Esophagus muscularis mucosa (tissue), 4 donors: ENCODE measurements at regions not wholly inside any gene's neighbourhood (a gene's known extent, or its start where the extent isn't known, plus 50 kb on each side); places are given as distances from the start of the nearest gene placed in this dataset.

ENCODE experiments used
- DNase-seq: peaks from one replicate; pipeline ENCODE4 v3.0.0-alpha.2; 2017; ENCODE audit errors: extremely low spot score
- H3K27ac ChIP-seq, 4 donors: fragments of 200-600 bp; sonication (generic); replicated peaks in 1 of 4; 1 replicate in 3 of 4; 2 replicates in 1 of 4; pipeline ENCODE4 v1.5.1; 2016 to 2019; ENCODE audit warnings: mild to moderate bottlenecking in 1 of 4
- H3K27me3 ChIP-seq, 4 donors: fragments of 200-600 bp; sonication (generic); one replicate each; pipeline versions ENCODE4 v1.5.1 to v1.6.0; 2016 to 2019
- H3K36me3 ChIP-seq, 4 donors: fragments of 200-600 bp; sonication (generic); one replicate each; pipeline ENCODE4 v1.5.1; 2016 to 2019
- H3K4me1 ChIP-seq, 4 donors: fragments of 200-600 bp; sonication (generic); one replicate each; pipeline ENCODE4 v1.5.1; 2016 to 2019
- H3K4me3 ChIP-seq, 4 donors: fragments of 200-600 bp; sonication (generic); 1 replicate in 2 of 4; 2 replicates in 2 of 4; pipeline ENCODE4 v1.5.1; 2016 to 2019; ENCODE audit warnings: mild to moderate bottlenecking in 4 of 4, moderate library complexity in 1 of 4
- H3K9me3 ChIP-seq, 4 donors: fragments of 200-600 bp; sonication (generic); 1 replicate in 3 of 4; 2 replicates in 1 of 4; pipeline ENCODE4 v1.5.1; 2016 to 2019
- CTCF ChIP-seq, 3 experiments: fragments of 200-600 bp in 2 of 3; fragments of 450-650 bp in 1 of 3; sonication (generic) in 2 of 3; IDR thresholded peaks; one replicate each; pipeline ENCODE4 v1.5.1; 2017 to 2019; ENCODE audit warnings: antibody characterized with exemption in 3 of 3, mild to moderate bottlenecking in 2 of 3, moderate library complexity in 1 of 3
- EP300 ChIP-seq: sonication (generic); formaldehyde crosslinking; IDR thresholded peaks from one replicate; pipeline ENCODE4 v1.6.1; 2017; ENCODE audit warnings: antibody characterized with exemption
- POLR2A ChIP-seq: fragments of 450-650 bp; IDR thresholded peaks from one replicate; pipeline ENCODE4 v1.6.1; 2017; ENCODE audit warnings: antibody characterized with exemption, moderate library complexity, mild to moderate bottlenecking, low read depth
- POLR2AphosphoS5 ChIP-seq, 2 donors: sonication (generic); formaldehyde crosslinking; IDR thresholded peaks; one replicate each; pipeline ENCODE4 v1.6.1; 2017; ENCODE audit warnings: antibody characterized with exemption in 2 of 2
- WGBS: methylation state at CpG from one replicate; pipeline ENCODE4 v1.1.5; 2018; 5-methylcytosine and 5-hydroxymethylcytosine counted together
- intact Hi-C: fragments of 100-400 bp; cut with DNase I; formaldehyde crosslinking; loops from one replicate; pipeline ENCODE4 v1.15.1; 2023

GRCh38 chr3:44117239-44117638, 124.4 kb upstream of the TOPAZ1 start:
- peaks cover 0 to 26% (median 0%) of the 10 kb centered on the region in 4 donors for H3K27me3 ChIP-seq
- no peak overlapping the region for H3K27ac ChIP-seq
- intact Hi-C loops: no loop called here
- no peak for TF ChIP-seq POLR2AphosphoS5 (IDR thresholded peaks at IDR 0.05)
- TF ChIP-seq EP300: no peak
- TF ChIP-seq POLR2A: no peak
- no peak for TF ChIP-seq CTCF (IDR thresholded peaks at IDR 0.05)
- H3K36me3 ChIP-seq: no peaks in the 10 kb centered on the region
- no peaks in the 10 kb centered on the region for H3K9me3 ChIP-seq
- no peak for DNase-seq
- H3K4me1 ChIP-seq: no peaks in the 10 kb centered on the region
- no peak overlapping the region for H3K4me3 ChIP-seq
- 67% methylated on average over 2 of the region's 2 CpGs for WGBS

GRCh38 chr3:44117736-44118135, 124.0 kb upstream of the TOPAZ1 start:
- Histone ChIP-seq H3K4me3 (no peak overlapping the region), H3K27ac (no peak overlapping the region), H3K4me1 (no peaks in the 10 kb centered on the region), H3K27me3 (peaks cover 0 to 26% (median 0%) of the 10 kb centered on the region in 4 donors), H3K36me3 (no peaks in the 10 kb centered on the region), H3K9me3 (no peaks in the 10 kb centered on the region)
- 82% methylated on average over 5 of the region's 5 CpGs for WGBS
- DNase-seq: no peak
- intact Hi-C loops: no loop called here
- no peak for TF ChIP-seq CTCF (IDR thresholded peaks at IDR 0.05)
- no peak for TF ChIP-seq POLR2A
- no peak for TF ChIP-seq POLR2AphosphoS5 (IDR thresholded peaks at IDR 0.05)
- TF ChIP-seq EP300: no peak

- Histone ChIP-seq H3K27me3 (no peaks in the 10 kb centered on the region), H3K36me3 (no peaks in the 10 kb centered on the region), H3K4me1 (no peaks in the 10 kb centered on the region), H3K27ac (no peak overlapping the region), H3K9me3 (peaks cover 0 to 5% (median 0%) of the 10 kb centered on the region in 4 donors), H3K4me3 (no peak overlapping the region)
- DNase-seq: no peak
- 79% methylated on average over 6 of the region's 6 CpGs for WGBS
- intact Hi-C loops: no loop called here
- TF ChIP-seq POLR2AphosphoS5 (IDR thresholded peaks at IDR 0.05) (no peak), CTCF (IDR thresholded peaks at IDR 0.05) (no peak), EP300 (no peak), POLR2A (no peak)
Measured at GRCh38 chr3:44120721-44121582, 120.7 kb upstream of the TOPAZ1 start.

- Histone ChIP-seq H3K36me3 (no peaks in the 10 kb centered on the region), H3K27me3 (peaks cover 0 to 7% (median 0%) of the 10 kb centered on the region in 4 donors), H3K27ac (no peak overlapping the region), H3K4me3 (no peak overlapping the region), H3K9me3 (peaks cover 0 to 5% (median 0%) of the 10 kb centered on the region in 4 donors), H3K4me1 (peaks cover 0 to 7% (median 0%) of the 10 kb centered on the region in 4 donors)
- intact Hi-C loops: no loop called here
- DNase-seq: no peak
- 98% methylated on average over 2 of the region's 2 CpGs for WGBS
- TF ChIP-seq EP300 (no peak), POLR2A (no peak), CTCF (IDR thresholded peaks at IDR 0.05) (no peak), POLR2AphosphoS5 (IDR thresholded peaks at IDR 0.05) (no peak)
Measured at GRCh38 chr3:44125246-44125645, 116.4 kb upstream of the TOPAZ1 start.
